NCI-H69 (cell line): ENCODE measurements at regions not wholly inside any gene's neighbourhood (a gene's known extent, or its start where the extent isn't known, plus 50 kb on each side); places are given as distances from the start of the nearest gene placed in this dataset.

Source experiments
- DNase-seq: peaks from one replicate; lab custom pipeline; 2025; lab: John Stamatoyannopoulos, UW

DNA sequence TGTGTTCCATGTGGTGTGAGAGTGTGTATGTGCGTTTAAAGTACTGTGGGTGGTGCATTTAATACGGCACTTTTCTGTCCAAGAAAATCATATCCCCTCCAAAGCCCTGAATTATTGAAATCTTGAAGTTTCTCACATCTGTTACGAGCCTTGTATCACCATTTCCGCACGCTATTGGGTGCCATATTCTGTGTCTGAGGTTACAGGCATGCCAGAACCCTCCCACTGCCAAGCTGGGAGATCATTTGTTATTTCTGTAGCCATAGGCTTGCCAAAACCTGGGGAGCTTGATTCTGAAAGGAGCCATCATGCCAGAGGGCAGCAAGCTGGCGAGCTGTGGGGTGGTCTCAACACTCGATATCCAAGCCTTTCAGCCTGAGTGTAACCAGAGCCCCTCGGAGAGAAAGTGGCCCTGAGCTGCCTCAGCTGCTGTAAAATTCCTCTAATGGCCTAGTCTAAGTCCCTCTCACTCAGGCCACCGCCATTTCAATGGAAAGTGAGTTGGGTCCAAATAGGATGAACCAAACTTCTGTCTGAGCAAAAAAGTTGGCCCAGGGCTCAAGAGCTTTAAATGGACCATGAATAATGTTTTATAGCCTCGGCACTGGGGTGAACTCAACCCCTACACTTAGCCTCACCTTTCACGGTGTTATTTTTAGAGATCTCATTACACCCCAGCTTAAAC, 298.4 kb upstream of the DUSP10 start:
- no peak for DNase-seq

DNA sequence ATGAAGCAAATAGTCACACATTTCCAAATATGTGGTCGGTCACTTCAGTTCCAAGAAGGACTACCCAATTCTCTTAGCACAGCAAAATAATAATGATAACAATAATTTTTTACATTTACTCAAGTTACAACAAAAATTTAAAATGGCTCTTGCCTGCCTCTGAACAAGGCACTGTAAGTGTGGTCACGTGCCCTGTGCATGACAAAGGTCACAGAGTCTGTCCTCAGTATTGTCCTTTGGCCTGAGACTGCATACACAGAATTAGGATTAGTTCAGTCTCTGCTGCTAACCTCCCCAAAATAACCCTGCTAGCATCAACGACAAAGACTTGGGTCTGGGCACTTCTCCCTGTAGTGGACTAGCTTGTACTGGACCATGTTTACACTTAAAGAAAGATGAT, 297.1 kb upstream of the DUSP10 start:
- no peak for DNase-seq

DNA sequence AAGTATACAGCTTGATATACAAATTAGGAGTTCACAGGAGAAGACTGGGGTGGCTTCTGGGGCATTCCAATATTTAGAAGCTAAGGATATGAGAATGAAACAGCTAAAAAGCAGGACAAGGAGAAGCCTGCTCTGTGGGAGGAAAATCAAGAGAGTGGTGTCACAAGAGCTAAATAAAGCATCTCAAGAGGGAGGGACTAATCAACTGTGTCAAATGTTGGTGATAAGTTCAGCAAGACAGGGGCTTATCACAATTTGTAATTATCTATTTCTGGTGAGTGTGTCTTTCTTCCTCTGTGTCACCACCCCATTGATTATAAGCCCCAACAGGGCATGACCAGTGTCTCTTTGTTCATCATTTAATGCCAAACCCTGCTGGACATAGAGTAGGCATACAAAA, 295.8 kb upstream of the DUSP10 start:
- DNase-seq: no peak

DNA sequence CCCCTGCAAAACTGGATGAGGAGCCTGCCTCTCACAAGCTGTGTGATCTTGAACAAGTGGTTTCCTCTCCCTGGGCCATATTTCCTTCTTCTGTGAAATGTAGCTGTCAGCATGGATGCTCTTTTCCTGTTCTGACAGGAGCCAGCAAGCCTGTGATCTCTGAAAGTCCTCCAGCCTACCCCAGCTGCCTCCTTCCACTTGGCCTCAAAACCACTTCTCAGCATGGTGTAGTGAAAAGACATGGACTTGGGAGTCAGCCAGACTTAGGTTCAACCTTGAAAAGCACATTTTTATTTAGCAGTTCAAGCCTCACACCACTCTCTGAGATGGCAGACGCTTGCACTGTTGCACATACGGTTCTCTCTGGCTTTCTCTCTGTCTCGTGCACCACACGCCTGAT, 292.9 kb upstream of the DUSP10 start:
- DNase-seq: peak; percentile 59

DNA sequence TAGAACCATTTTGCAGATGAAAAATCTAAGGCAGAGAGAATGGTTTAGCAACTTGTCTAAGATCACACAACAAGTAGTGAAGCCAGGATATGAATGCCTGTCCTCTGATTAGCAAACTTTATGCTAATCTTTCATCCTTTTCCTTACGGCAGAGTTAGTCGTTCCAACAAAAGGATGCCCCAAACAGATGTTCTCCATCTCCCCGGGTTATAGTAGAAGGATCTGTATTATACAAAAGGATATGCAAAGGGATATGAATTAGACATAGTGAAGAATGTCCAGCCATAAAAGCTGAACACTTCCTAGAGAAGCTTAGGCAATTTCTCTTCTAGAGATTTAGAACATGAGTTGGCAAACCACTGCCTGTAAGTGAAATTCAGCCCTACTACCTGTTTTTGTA, 291.6 kb upstream of the DUSP10 start:
- DNase-seq: no peak

DNA sequence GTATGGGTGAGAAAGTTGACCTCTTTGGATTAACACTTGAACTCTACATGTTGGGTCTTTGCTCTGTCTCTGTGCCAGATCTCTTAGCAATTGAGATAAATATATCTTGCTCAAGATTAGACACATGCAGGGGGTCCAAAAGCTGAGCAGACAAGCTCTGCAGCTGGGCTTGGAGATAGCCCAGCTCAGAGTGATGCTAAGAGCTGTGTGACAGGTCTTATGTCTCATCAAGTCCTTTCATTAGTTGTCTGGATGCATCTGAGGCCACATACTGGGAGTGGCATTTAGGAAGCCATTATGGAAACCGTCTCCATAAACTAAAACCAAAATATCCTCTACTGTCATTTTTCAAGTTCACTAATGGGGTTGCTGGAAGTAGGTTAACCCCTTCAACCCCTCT, 289.4 kb upstream of the DUSP10 start:
- no peak for DNase-seq

DNA sequence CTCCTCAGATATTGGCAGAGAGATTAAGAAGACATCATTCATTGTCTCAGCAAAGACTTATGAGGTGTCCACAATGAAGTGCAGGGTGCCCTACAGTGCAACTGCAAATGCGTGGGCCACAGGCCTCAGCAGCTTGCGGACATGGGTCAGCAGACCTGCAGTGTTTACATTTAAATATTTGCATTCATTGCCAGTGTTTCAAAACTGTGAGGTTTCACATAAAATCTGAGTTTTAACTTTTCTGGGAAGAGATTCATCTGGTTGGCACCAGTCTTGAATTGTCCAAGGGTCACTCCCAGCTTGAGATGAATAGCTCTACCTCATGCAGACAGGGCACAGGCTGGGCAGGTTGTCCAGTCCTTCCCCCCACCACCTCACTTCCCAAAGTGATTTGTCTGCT, 286.8 kb upstream of the DUSP10 start:
- DNase-seq: peak; percentile 43

DNA sequence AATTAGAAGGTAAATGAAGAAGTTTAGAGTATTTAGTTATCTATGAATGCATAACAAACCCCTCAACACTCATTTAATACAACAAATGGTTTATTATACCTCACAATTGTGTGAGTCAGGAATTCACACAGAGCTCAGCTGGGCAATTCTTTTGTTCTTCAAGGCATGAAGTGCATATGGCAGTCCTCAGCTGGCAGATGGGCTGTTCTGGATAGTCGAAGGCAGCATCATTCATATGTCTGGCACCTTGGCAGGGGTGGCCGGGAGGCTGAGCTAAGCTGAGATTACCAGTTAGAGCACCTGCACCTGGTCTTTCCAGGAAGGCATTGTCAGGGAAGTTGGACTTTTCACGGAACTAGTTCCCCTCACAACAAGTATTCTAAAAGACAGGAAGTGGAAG, 286.2 kb upstream of the DUSP10 start:
- peak; percentile 99 for DNase-seq

DNA sequence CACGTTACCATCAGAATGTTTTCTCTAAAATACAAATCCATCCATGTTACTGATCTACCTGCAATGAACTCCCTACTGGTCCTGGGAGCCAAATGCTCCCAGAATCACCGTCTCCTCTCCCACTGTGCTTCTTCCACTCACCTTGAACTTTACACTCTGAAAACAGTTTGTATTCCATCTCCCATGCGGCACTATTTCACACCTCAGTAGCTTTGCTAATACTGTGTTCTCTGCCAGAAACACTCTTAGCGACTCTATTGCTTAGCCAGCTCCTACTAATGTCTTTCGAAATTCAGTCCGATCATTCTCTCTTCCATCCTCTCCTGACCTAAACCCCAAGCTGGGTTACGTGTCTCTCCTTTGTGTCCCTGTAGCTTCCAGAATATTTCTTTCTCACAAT, 284.4 kb upstream of the DUSP10 start:
- DNase-seq: no peak

DNA sequence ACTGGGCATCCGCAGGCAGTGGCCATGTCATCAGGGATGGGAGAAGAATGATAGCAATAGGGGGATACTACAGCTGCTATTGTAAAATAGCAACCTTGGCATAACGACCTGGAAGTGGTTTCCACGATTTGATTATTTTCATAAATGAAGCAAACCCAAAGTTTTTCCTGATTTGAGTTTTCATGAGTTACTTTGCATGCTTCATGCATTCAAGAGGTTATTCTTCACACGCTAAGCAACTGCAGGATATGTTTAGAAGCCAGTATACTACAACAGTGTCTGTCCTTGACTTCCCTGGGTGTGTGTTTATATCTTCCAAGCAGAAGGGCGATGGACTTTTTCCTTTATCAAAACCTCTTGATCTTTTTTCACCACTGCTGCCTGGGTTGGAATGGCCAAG, 281.1 kb upstream of the DUSP10 start:
- no peak for DNase-seq

DNA sequence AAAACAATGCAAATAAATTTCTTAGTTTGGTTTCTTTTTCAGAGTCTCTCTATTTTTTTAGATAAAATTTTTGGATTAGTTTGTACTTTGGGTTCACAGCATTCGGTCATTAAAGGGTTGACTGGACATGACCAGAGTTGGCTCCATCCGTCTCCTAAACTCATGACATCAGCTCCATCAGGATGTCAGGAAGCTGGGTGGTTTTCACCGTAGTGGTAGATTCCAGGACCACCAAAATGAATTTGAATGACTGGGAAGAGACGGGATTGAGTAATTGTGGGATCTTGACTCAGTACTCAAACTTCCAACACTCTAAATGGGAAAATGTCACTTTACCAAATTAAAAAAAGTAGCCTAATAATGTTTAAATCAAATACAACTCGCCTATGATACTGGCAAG, 279.2 kb upstream of the DUSP10 start:
- no peak for DNase-seq

DNA sequence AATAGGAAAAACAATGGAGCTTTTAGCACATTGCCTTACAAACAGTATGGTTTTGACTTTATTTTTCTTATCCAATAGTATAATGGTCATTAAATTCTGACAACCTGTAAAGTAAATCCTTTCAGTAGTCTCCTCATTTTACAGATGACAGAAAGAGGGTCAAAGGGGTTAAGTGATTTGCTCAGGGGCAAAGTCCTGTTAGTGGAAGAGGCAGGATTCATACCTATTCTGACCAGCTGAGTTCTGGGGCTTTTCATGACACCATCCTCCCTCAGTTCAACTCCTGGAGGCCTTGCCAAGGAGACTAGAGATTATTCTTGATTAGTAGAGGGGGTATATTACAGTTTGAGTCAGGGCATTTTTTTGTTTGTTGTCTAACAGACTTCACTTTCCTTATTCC, 278.7 kb upstream of the DUSP10 start:
- no peak for DNase-seq

DNA sequence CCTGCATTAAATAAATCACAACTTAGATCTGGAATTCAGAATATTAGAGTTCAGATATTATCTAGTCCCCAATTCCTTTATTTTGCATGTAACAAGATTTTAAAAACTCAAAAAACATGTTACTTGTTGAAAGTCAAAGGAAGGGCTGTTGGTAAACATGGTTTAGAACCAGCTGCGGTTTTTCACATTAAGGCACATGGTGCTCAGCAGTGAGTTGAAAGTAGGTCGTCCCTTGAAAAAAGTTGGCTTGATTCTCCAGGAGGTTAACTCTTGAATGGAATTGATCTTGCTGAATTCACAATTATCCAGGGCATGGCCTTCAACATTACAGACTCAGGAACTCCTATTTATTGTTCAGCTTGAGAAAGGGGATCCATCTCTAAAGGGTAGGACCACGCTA, 277.1 kb upstream of the DUSP10 start:
- DNase-seq: no peak

DNA sequence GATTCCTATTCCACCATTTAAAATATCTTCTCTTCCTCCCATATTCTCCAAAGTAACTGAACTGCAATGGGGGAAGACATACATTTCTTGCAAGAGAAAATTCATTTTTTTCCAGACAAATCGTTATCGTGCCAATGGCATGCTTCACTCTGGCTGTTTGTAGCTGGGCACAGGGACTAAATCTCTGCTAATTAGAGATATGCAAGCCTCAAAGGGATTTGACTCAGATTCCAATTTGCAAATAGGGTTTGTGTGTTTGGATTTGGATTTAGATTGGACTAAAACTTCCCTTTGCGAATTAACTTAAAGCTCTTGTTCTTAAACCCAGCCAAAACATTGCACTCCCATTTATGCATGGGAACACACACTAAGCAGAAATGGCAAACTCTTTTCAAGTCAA, 276.2 kb upstream of the DUSP10 start:
- no peak for DNase-seq

DNA sequence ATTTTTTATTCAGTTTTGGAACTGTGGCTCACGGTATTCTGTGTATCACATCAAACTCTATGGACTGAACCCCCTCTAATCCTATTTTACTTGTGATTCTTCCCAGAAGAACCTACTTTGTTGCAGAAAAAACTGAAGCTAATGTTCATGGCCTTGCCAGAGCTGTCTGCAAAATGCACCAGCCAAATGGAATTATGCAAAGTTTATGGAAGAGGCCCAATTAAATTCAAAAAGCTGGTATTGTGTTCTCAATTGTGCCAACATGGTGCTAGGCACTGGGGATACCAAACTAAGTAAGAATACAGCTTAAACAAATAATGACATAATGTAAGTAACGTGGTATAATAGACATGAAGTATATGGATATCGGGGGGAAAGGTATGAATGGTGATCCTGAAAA, 273.8 kb upstream of the DUSP10 start:
- no peak for DNase-seq

DNA sequence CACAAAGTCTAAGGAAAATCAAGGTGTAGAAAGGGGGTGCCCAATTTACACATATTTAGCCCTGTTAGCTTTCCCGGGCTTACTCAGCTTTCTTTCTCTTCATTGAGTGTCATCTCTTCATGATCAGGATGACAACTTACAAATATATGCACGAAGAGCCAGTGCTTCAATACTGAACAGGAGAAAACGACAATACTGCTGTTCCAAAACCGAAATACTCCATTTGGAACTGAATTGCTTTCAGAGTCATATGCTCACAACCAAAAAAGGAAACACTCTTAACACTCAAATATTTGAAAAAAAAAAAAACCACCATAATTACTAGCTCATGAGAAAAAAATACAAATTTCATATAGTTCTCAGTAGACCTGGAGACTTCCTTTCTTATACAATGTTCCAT, 272.1 kb upstream of the DUSP10 start:
- no peak for DNase-seq

DNA sequence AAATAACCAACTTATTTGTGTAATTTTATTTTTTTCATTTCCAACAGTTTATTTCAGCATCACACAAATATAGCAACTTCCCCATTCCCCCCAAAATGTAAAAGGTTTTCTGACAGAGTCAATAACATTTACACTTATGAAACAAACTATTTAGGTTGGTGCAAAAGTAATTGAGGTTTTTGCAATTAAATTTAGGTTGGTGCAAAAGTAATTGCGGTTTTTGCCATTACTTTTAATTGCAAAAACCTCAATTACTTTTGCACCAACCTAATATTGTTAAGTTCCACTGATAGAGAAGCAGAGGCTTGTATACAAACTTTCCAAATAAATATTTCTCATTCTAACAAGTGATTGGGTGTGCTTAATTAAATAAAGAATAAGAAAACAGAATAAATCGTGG, 270.9 kb upstream of the DUSP10 start:
- no peak for DNase-seq

DNA sequence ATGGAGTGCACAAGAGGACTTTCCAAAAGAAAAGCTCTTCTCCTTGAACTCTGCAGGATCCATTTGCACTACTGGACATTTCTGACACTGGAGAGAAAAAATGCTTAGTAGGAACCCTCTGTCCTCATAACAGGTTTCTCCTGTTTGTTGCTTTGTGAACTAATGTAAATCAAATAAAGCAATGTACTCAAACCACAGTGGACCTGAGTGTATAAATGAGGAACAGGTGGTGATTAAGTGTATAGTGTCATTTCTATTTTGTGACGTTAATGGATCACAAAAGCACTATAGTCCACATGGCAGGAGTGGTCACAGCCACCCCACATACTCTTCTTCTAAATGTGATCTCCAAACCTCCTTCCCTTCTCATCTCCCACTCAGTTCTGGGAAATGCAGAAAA, 268.4 kb upstream of the DUSP10 start:
- peak; percentile 36 for DNase-seq

DNA sequence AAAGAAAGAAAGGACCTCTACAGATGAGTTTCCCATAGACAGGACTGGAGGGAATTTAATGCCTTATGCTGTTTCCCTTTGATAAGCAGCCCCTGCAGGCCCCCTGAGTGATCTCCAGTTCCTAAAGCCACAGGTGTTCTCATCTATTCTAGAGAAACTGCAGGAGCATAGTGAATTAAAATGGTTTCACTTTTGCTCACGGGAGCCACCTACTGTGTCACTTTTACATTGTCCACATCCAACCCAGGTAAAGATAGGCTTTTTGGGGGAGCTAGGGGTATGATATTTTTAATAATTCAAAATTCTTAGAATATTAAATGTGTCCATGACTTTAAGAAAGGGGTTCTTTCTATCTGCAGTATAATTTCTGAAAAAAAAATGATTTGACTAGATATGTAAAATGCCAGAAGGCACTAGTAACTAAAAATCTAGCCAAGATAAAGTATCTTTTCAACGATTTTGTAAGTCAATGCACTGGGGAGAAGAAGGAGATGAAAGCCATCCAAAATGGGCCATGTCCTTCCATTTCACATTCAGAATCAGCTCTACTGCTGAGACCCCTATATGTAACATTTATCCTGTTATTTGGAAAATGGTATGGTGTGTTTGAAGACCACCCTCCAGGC, 267.3 kb upstream of the DUSP10 start:
- peak; percentile 75 for DNase-seq

DNA sequence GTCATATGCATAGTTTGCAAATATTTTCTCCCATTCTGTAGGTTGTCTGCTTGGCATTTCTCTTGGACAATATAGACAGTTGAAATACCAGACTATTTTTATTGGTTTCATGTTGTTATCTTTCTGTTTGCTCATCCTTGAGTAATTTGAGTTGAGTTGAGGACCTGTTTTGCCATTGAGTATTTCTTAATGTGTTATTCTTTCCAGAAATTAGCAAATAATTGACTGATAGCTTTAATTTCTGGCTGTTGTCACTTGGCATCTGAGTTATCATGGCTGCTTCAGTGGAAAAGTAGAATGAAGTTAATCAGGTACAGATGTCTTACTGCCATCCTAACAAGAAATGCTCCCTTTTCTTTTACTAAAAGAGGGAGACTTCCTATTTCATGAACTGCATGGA, 264.8 kb upstream of the DUSP10 start:
- DNase-seq: no peak

DNA sequence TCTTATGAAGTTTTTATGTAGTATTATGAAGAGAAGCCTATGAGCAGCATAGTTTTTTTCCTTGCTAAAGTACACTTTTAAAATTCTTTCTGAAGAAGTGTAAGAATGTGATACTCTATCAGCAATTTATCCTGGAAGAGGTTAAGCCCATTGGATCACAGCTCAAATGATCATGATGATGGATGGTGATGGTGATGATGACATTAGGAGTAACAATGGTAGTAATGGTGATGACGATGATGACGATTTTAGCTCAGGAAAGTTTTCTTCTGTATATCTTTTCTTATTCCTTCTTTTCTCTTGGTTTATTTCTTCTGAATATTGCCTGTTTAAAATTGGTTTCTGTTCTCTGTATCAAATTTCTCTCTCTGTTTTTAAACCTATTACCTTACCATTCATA, 262.9 kb upstream of the DUSP10 start:
- no peak for DNase-seq

DNA sequence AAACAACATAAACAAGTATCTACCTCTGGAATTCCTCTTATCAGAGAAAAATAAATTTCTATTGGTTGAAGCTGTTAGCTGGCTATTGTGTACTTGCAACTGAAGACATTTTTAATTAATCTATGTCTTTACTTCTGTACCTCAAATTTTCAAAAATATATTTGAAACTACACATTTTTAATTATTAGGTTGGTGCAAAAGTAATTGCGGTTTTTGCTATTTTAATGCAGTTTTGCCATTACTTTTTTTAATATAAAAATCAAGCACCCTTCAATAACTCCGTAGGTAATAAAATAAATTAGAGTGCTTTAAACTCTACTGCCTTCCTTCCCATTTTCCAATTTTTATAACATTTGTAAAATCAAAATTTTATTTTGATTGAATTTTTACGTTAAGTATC, 262.1 kb upstream of the DUSP10 start:
- DNase-seq: no peak

DNA sequence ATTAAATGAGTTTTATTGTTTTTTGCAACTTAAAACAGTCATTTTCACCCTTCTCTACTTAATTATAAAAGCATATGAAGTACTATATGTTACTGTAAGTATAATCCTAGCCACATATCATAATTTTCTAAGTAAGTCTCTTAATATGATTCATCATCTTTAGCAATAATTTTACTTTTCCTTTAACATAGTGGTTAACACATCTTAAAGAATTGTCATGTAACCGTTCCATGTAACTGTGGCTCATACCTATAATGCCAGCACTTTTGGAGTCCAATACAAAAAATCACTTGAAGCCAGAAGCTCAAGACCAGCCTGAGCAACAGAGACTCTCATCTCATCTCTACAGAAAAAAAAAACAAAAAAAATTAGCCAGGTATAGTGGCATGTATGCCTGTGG, 260.6 kb upstream of the DUSP10 start:
- DNase-seq: no peak

DNA sequence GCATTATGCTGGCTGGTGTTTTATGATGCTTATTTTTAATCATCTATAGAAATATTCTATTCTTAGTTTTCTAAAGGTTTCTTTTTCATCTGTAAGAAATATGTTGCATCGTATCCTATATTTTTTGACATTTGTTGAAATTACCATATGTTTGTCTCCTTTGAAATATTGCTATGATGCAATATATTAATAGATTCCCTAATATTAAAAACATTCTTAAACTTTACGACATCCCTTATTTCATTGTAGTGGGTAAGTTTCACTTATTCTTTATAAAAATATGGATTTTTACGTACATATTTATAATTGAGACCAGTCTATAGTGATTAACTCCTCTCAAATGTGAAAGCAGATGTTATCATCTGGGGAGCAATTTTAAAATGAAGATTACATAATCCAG, 258.2 kb upstream of the DUSP10 start:
- no peak for DNase-seq
